WERI-Rb-1 (cell line): ENCODE measurements at regions not wholly inside any gene's neighbourhood (a gene's known extent, or its start where the extent isn't known, plus 50 kb on each side); places are given as distances from the start of the nearest gene placed in this dataset.

Source experiments
- DNase-seq: peaks from one replicate; pipeline ENCODE4 v3.0.0-alpha.2; 2020
- H3K27ac ChIP-seq: fragments of 250-450 bp; sonication (Bioruptor Pico); 2 replicates; pipeline ENCODE4 v1.5.1; 2020; ENCODE audit warnings: mild to moderate bottlenecking, moderate library complexity
- H3K27me3 ChIP-seq: fragments of 250-450 bp; sonication (Bioruptor Pico); 2 replicates; pipeline ENCODE4 v1.5.1; 2021; ENCODE audit warnings: mild to moderate bottlenecking, low read depth, moderate library complexity; ENCODE audit not compliant: insufficient read depth, severe bottlenecking
- H3K36me3 ChIP-seq: fragments of 250-450 bp; sonication (Bioruptor Pico); 2 replicates; pipeline ENCODE4 v1.5.1; 2020; ENCODE audit warnings: mild to moderate bottlenecking, moderate library complexity
- H3K4me3 ChIP-seq: 2 replicates; pipeline ENCODE4 v1.5.1; 2011; ENCODE audit warnings: low read depth, mild to moderate bottlenecking, control low read depth, low read length
- H3K9me3 ChIP-seq: fragments of 250-450 bp; sonication (Bioruptor Pico); 2 replicates; pipeline ENCODE4 v1.5.1; 2021; ENCODE audit warnings: mild to moderate bottlenecking, moderate library complexity; ENCODE audit not compliant: severe bottlenecking
- CTCF ChIP-seq: IDR thresholded peaks from 2 replicates; pipeline ENCODE4 v1.5.1; 2011; ENCODE audit warnings: low read depth, mild to moderate bottlenecking, control low read depth, inconsistent platforms, low read length

- no peak for DNase-seq
- Histone ChIP-seq H3K9me3 (no peaks in the 10 kb centered on the region), H3K4me3 (no peak overlapping the region), H3K27ac (no peak overlapping the region), H3K27me3 (no peaks in the 10 kb centered on the region), H3K36me3 (no peaks in the 10 kb centered on the region)
- no peak for TF ChIP-seq CTCF
These were observed 250.4 kb upstream of the SMIM21 start for GRCh38 chr18:75677696-75678455.

GRCh38 chr18:75660932-75661331 lies 233.4 kb upstream of the SMIM21 start:
- no peak for DNase-seq
- Histone ChIP-seq H3K9me3 (peaks cover 8% of the 10 kb centered on the region), H3K4me3 (no peak overlapping the region), H3K27me3 (no peaks in the 10 kb centered on the region), H3K27ac (no peak overlapping the region), H3K36me3 (no peaks in the 10 kb centered on the region)
- no peak for TF ChIP-seq CTCF

GRCh38 chr18:75659535-75660023 lies 232.1 kb upstream of the SMIM21 start:
- H3K4me3 ChIP-seq: no peak overlapping the region
- no peaks in the 10 kb centered on the region for H3K36me3 ChIP-seq
- TF ChIP-seq CTCF: no peak
- peaks cover 8% of the 10 kb centered on the region for H3K9me3 ChIP-seq
- no peak overlapping the region for H3K27ac ChIP-seq
- no peak for DNase-seq
- H3K27me3 ChIP-seq: no peaks in the 10 kb centered on the region

GRCh38 chr18:75658330-75658729 lies 230.8 kb upstream of the SMIM21 start:
- no peak for DNase-seq

GRCh38 chr18:75656563-75657247 lies 229.2 kb upstream of the SMIM21 start:
- Histone ChIP-seq H3K36me3 (no peaks in the 10 kb centered on the region), H3K4me3 (no peak overlapping the region), H3K9me3 (peaks cover 8% of the 10 kb centered on the region), H3K27me3 (no peaks in the 10 kb centered on the region), H3K27ac (no peak overlapping the region)
- TF ChIP-seq CTCF: no peak
- no peak for DNase-seq

More at GRCh38 chr18:75658330-75658729, 230.8 kb upstream of the SMIM21 start:
- H3K27ac ChIP-seq: no peak overlapping the region
- no peaks in the 10 kb centered on the region for H3K36me3 ChIP-seq
- TF ChIP-seq CTCF: no peak
- H3K4me3 ChIP-seq: no peak overlapping the region
- peaks cover 8% of the 10 kb centered on the region for H3K9me3 ChIP-seq
- H3K27me3 ChIP-seq: no peaks in the 10 kb centered on the region
